Testis (tissue), 2 donors: ENCODE measurements at regions not wholly inside any gene's neighbourhood (a gene's known extent, or its start where the extent isn't known, plus 50 kb on each side); places are given as distances from the start of the nearest gene placed in this dataset.
"Not testable (repeated sequence)": the region's sequence is repeated elsewhere in the genome, so short reads cannot be mapped to it uniquely, and the experiment has no call there.

ENCODE experiments used
- DNase-seq: peaks from one replicate; pipeline ENCODE4 v3.0.0-alpha.2; 2019
- H3K27ac ChIP-seq, 2 donors: fragments of 200-600 bp; sonication (generic); one replicate each; pipeline ENCODE4 v1.5.1; 2019
- H3K27me3 ChIP-seq: fragments of 200-600 bp; sonication (generic); one replicate; pipeline ENCODE4 v1.5.1; 2019
- H3K36me3 ChIP-seq: fragments of 200-600 bp; sonication (generic); one replicate; pipeline ENCODE4 v1.5.1; 2017; ENCODE audit warnings: low read depth; ENCODE audit errors: missing control alignments
- H3K4me1 ChIP-seq: fragments of 200-600 bp; sonication (generic); one replicate; pipeline ENCODE4 v1.5.1; 2019
- H3K4me3 ChIP-seq, 2 donors: fragments of 200-600 bp; sonication (generic); one replicate each; pipeline ENCODE4 v1.5.1; 2017 to 2019
- H3K9me3 ChIP-seq: fragments of 200-600 bp; sonication (generic); one replicate; pipeline ENCODE4 v1.5.1; 2017
- POLR2A ChIP-seq: fragments of 450-650 bp; IDR thresholded peaks from one replicate; pipeline ENCODE4 v1.6.1; 2017; ENCODE audit warnings: antibody characterized with exemption, mild to moderate bottlenecking, moderate library complexity
- WGBS, 2 donors: methylation state at CpG; one replicate each; pipeline ENCODE4 v1.1.5; 2018; 5-methylcytosine and 5-hydroxymethylcytosine counted together
- intact Hi-C: fragments of 100-400 bp; cut with DNase I; formaldehyde crosslinking; loops from one replicate; pipeline ENCODE4 v1.15.1; 2023; ENCODE audit warnings: low total_unique reads
- TF ChIP-seq, protein P1 (sequence below), 3 experiments: fragments of 450-650 bp in 2 of 3; fragments of 200-600 bp in 1 of 3; sonication (generic) in 1 of 3; IDR thresholded peaks; one replicate each; pipeline ENCODE4 v1.5.1; 2016 to 2019; ENCODE audit warnings: antibody characterized with exemption in 3 of 3, mild to moderate bottlenecking in 2 of 3, moderate library complexity in 1 of 3

- Histone ChIP-seq H3K27me3 (no peaks in the 10 kb centered on the region), H3K27ac (no peak overlapping the region), H3K36me3 (no peaks in the 10 kb centered on the region), H3K9me3 (no peaks in the 10 kb centered on the region), H3K4me1 (no peaks in the 10 kb centered on the region), H3K4me3 (no peak overlapping the region)
- TF ChIP-seq POLR2A = no peak
- TF ChIP-seq, protein P1, sequence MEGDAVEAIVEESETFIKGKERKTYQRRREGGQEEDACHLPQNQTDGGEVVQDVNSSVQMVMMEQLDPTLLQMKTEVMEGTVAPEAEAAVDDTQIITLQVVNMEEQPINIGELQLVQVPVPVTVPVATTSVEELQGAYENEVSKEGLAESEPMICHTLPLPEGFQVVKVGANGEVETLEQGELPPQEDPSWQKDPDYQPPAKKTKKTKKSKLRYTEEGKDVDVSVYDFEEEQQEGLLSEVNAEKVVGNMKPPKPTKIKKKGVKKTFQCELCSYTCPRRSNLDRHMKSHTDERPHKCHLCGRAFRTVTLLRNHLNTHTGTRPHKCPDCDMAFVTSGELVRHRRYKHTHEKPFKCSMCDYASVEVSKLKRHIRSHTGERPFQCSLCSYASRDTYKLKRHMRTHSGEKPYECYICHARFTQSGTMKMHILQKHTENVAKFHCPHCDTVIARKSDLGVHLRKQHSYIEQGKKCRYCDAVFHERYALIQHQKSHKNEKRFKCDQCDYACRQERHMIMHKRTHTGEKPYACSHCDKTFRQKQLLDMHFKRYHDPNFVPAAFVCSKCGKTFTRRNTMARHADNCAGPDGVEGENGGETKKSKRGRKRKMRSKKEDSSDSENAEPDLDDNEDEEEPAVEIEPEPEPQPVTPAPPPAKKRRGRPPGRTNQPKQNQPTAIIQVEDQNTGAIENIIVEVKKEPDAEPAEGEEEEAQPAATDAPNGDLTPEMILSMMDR (IDR thresholded peaks at IDR 0.05) = no peak
- no peak for DNase-seq
- intact Hi-C loops = no loop called here
- WGBS, 2 donors = 93 to 100% methylated on average over 2 of the region's 2 CpGs
Measured at GRCh38 chr5:106637275-106637674, 1033.5 kb downstream of the EFNA5 start.

- Histone ChIP-seq H3K9me3 (no peaks in the 10 kb centered on the region), H3K4me1 (no peaks in the 10 kb centered on the region), H3K36me3 (no peaks in the 10 kb centered on the region), H3K27ac (no peak overlapping the region), H3K27me3 (no peaks in the 10 kb centered on the region), H3K4me3 (no peak overlapping the region)
- intact Hi-C loops = no loop called here
- 90 to 91% methylated on average over 2 of the region's 2 CpGs for WGBS, 2 donors
- DNase-seq = no peak
- TF ChIP-seq, protein P1 (IDR thresholded peaks at IDR 0.05) = no peak
- no peak for TF ChIP-seq POLR2A
Measured at GRCh38 chr5:106634375-106634774, 1036.4 kb downstream of the EFNA5 start.

GRCh38 chr5:106633825-106634224, 1036.9 kb downstream of the EFNA5 start:
- Histone ChIP-seq H3K27ac (no peak overlapping the region), H3K4me1 (no peaks in the 10 kb centered on the region), H3K36me3 (no peaks in the 10 kb centered on the region), H3K27me3 (no peaks in the 10 kb centered on the region), H3K4me3 (no peak overlapping the region), H3K9me3 (no peaks in the 10 kb centered on the region)
- DNase-seq = no peak
- intact Hi-C loops = no loop called here
- TF ChIP-seq POLR2A = no peak
- TF ChIP-seq, protein P1 (IDR thresholded peaks at IDR 0.05) = no peak

- intact Hi-C loops, H3K27ac ChIP-seq, DNase-seq, H3K36me3 ChIP-seq, H3K4me3 ChIP-seq, H3K9me3 ChIP-seq, H3K27me3 ChIP-seq, H3K4me1 ChIP-seq: not testable (repeated sequence)
- 94 to 98% methylated on average over 17 of the region's 17 CpGs for WGBS, 2 donors
Measured at GRCh38 chr5:106628456-106628855, 1042.3 kb downstream of the EFNA5 start.

GRCh38 chr5:106610041-106610440, 1060.7 kb downstream of the EFNA5 start:
- TF ChIP-seq, protein P1 (IDR thresholded peaks at IDR 0.05) = no peak
- TF ChIP-seq POLR2A = no peak
- no peak overlapping the region for H3K4me3 ChIP-seq
- no peak for DNase-seq
- H3K9me3 ChIP-seq = no peaks in the 10 kb centered on the region
- no peaks in the 10 kb centered on the region for H3K4me1 ChIP-seq
- intact Hi-C loops = no loop called here
- 89 to 90% methylated on average over 3 of the region's 3 CpGs for WGBS, 2 donors
- no peak overlapping the region for H3K27ac ChIP-seq
- no peaks in the 10 kb centered on the region for H3K27me3 ChIP-seq
- no peaks in the 10 kb centered on the region for H3K36me3 ChIP-seq
